ENCODE measurements at regions not wholly inside any gene's neighbourhood (a gene's known extent, or its start where the extent isn't known, plus 50 kb on each side); places are given as distances from the start of the nearest gene placed in this dataset.

DNA sequence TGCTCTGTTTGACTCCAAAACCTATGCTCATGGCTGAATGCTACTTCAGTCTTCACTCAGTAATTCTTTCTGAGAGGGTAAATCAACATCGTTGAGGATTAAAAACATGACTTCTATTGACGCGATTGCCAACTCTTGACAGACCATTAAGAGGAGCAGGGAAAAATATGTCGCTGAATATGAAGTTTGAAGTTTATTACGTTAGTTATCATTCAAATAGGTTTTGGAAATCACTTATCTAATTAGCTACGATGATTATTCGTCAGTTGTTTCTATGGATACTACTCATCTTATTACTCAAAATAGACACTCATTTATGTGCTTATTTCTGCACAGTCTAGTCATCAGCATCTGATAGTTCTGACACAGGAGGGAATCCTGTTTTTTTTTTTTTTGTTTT is 279.2 kb upstream of the TBL1XR1 start (continued):
- TF ChIP-seq RBBP5 (IDR thresholded peaks at IDR 0.05; ENCODE audit: borderline replicate concordance, low read depth, low read length) (no peak), POLR2AphosphoS5 (IDR thresholded peaks at IDR 0.05; ENCODE audit: low read depth, low read length) (no peak), JUND (IDR thresholded peaks at IDR 0.05; ENCODE audit: low read length) (no peak), SIRT6 (IDR thresholded peaks at IDR 0.05; ENCODE audit: low read length) (no peak)
